Thoracic aorta (tissue), 2 donors: ENCODE measurements at regions not wholly inside any gene's neighbourhood (a gene's known extent, or its start where the extent isn't known, plus 50 kb on each side); places are given as distances from the start of the nearest gene placed in this dataset.

Experiments
- ATAC-seq: fragments of 150-250 bp; one replicate; pipeline ENCODE4 v1.8.0; 2017; ENCODE audit warnings: low read depth; ENCODE audit not compliant: insufficient number of reproducible peaks, low FRiP score
- DNase-seq: peaks from one replicate; pipeline ENCODE4 v3.0.0-alpha.2; 2020; ENCODE audit warnings: low spot score
- H3K27ac ChIP-seq, 2 donors: fragments of 200-600 bp; sonication (generic); 1 replicate in 1 of 2; 2 replicates in 1 of 2; pipeline ENCODE4 v1.5.1; 2016; ENCODE audit warnings: mild to moderate bottlenecking in 2 of 2, moderate library complexity in 2 of 2
- H3K27me3 ChIP-seq: fragments of 200-600 bp; sonication (generic); replicated peaks from 2 replicates; pipeline ENCODE4 v1.6.0; 2016; ENCODE audit warnings: mild to moderate bottlenecking; ENCODE audit not compliant: insufficient read depth
- H3K36me3 ChIP-seq: fragments of 200-600 bp; sonication (generic); one replicate; pipeline ENCODE4 v1.5.1; 2016
- H3K4me1 ChIP-seq, 2 donors: fragments of 200-600 bp; sonication (generic); 1 replicate in 1 of 2; 2 replicates in 1 of 2; pipeline versions ENCODE4 v1.5.1 to v1.6.0; 2016; ENCODE audit warnings: low read depth in 2 of 2, mild to moderate bottlenecking in 1 of 2; ENCODE audit not compliant: control insufficient read depth in 1 of 2
- H3K4me3 ChIP-seq: fragments of 200-600 bp; sonication (generic); 2 replicates; pipeline ENCODE4 v1.5.1; 2016; ENCODE audit warnings: mild to moderate bottlenecking
- H3K9me3 ChIP-seq: fragments of 200-600 bp; sonication (generic); 2 replicates; pipeline ENCODE4 v1.5.1; 2016
- CTCF ChIP-seq: fragments of 200-600 bp; sonication (generic); IDR thresholded peaks from one replicate; pipeline ENCODE4 v1.5.1; 2019; ENCODE audit warnings: antibody characterized with exemption

- DNase-seq (no peak), ATAC-seq (no peak)
- Histone ChIP-seq H3K27ac (peak overlapping the region; percentile 42 to 61), H3K4me3 (no peak overlapping the region), H3K9me3 (no peaks in the 10 kb centered on the region), H3K36me3 (no peaks in the 10 kb centered on the region), H3K27me3 (no peaks in the 10 kb centered on the region), H3K4me1 (peaks cover 4 to 43% of the 10 kb centered on the region in 2 donors)
- no peak for TF ChIP-seq CTCF
These were observed 163.6 kb upstream of the RIMS1 start for GRCh38 chr6:71722736-71723135.

GRCh38 chr6:71724456-71725125 is 161.8 kb upstream of the RIMS1 start:
- no peaks in the 10 kb centered on the region for H3K27me3 ChIP-seq
- DNase-seq (no peak), ATAC-seq (no peak)
- H3K4me3 ChIP-seq: no peak overlapping the region
- H3K9me3 ChIP-seq: no peaks in the 10 kb centered on the region
- H3K4me1 ChIP-seq: peaks cover 11 to 52% of the 10 kb centered on the region in 2 donors
- H3K27ac ChIP-seq: no peak overlapping the region
- no peaks in the 10 kb centered on the region for H3K36me3 ChIP-seq
- TF ChIP-seq CTCF: no peak

- H3K27me3 ChIP-seq: no peaks in the 10 kb centered on the region
- DNase-seq: no peak
- H3K36me3 ChIP-seq: no peaks in the 10 kb centered on the region
- H3K4me1 ChIP-seq: peaks cover 14 to 57% of the 10 kb centered on the region in 2 donors
- no peak overlapping the region for H3K27ac ChIP-seq
- H3K4me3 ChIP-seq: no peak overlapping the region
- ATAC-seq: no peak
- TF ChIP-seq CTCF: no peak
- no peaks in the 10 kb centered on the region for H3K9me3 ChIP-seq
These were observed 161.3 kb upstream of the RIMS1 start for GRCh38 chr6:71725126-71725470.

- Histone ChIP-seq H3K4me3 (no peak overlapping the region), H3K36me3 (no peaks in the 10 kb centered on the region), H3K27me3 (no peaks in the 10 kb centered on the region), H3K4me1 (peaks cover 14 to 52% of the 10 kb centered on the region in 2 donors), H3K9me3 (no peaks in the 10 kb centered on the region), H3K27ac (no peak overlapping the region)
- DNase-seq (no peak), ATAC-seq (no peak)
- no peak for TF ChIP-seq CTCF
These were observed 160.2 kb upstream of the RIMS1 start for GRCh38 chr6:71726121-71726520.

GRCh38 chr6:71727632-71728294 is 158.6 kb upstream of the RIMS1 start:
- peak overlapping the region; percentile 7 to 46 for H3K27ac ChIP-seq
- ATAC-seq: no peak
- no peak for TF ChIP-seq CTCF
- H3K27me3 ChIP-seq: no peaks in the 10 kb centered on the region
- no peak for DNase-seq
- H3K4me3 ChIP-seq: no peak overlapping the region
- H3K36me3 ChIP-seq: no peaks in the 10 kb centered on the region
- no peaks in the 10 kb centered on the region for H3K9me3 ChIP-seq
- peaks cover 10 to 37% of the 10 kb centered on the region in 2 donors for H3K4me1 ChIP-seq
